GM12878 (cell line): ENCODE measurements at regions not wholly inside any gene's neighbourhood (a gene's known extent, or its start where the extent isn't known, plus 50 kb on each side); places are given as distances from the start of the nearest gene placed in this dataset.

Experiments
- ATAC-seq: fragments of 200-7000 bp; cut with Tn5 transposase; 3 replicates; pipeline ENCODE4 v1.9.1; 2020; ENCODE audit warnings: mild to moderate bottlenecking, moderate library complexity
- BruUV-seq: library from RNA; stranded (reverse); fragments of 400-500 nt; replicated peaks from 2 replicates; lab custom pipeline; 2021; lab: Mats Ljungman, UMichigan
- CTCF ChIA-PET: fragments of 300-600 bp; sonication (Branson Sonifier 250); formaldehyde crosslinking; extraction: SDS; loops from one replicate; lab custom pipeline; 2021; ENCODE audit warnings: inconsistent platforms; lab: Yijun Ruan, JAX
- POLR2A ChIA-PET: fragments of 350-600 bp; formaldehyde crosslinking; extraction: SDS; loops from one replicate; lab custom pipeline; 2021; ENCODE audit warnings: inconsistent platforms; lab: Charles Lee
- RAD21 ChIA-PET: fragments of 300-600 bp; sonication (Branson Sonifier 250); formaldehyde crosslinking; loops from one replicate; lab custom pipeline; 2023; ENCODE audit warnings: antibody characterized with exemption; ENCODE audit not compliant: unreplicated experiment; lab: Charles Lee
- SMC1A ChIA-PET: fragments of 300-600 bp; sonication (Branson Sonifier 250); formaldehyde crosslinking; loops from one replicate; lab custom pipeline; 2023; ENCODE audit not compliant: unreplicated experiment, uncharacterized antibody; lab: Charles Lee
- DNase-seq: peaks from one replicate; pipeline ENCODE4 v3.0.0-alpha.2; 2011; ENCODE audit warnings: low read depth, low spot score
- FAIRE-seq: peaks from 3 replicates; lab custom pipeline; 2011; peaks lifted over from hg19 to GRCh38; lab: Jason Lieb, UNC
- H2AFZ ChIP-seq: 2 replicates; pipeline ENCODE4 v1.6.0; 2011; ENCODE audit warnings: low read depth, low read length, control low read depth; ENCODE audit not compliant: control insufficient read depth
- H3K27ac ChIP-seq: 2 replicates; pipeline ENCODE4 v1.5.1; 2011; ENCODE audit warnings: control low read depth; ENCODE audit not compliant: control insufficient read depth, insufficient read depth
- H3K27me3 ChIP-seq, 2 experiments: replicated peaks in 1 of 2; 2 replicates each; pipeline versions ENCODE4 v1.6.0 to v1.6.1; 2011; ENCODE audit warnings: low read length in 1 of 2; ENCODE audit not compliant: control insufficient read depth in 2 of 2, insufficient read depth in 2 of 2
- H3K36me3 ChIP-seq, 2 experiments: 2 replicates each; pipeline ENCODE4 v1.5.1; 2011; ENCODE audit warnings: low read length in 1 of 2; ENCODE audit not compliant: control insufficient read depth in 2 of 2, insufficient read depth in 2 of 2
- H3K4me1 ChIP-seq: 2 replicates; pipeline ENCODE4 v1.6.1; 2011; ENCODE audit warnings: mild to moderate bottlenecking, low read length, moderate library complexity, mixed read lengths; ENCODE audit not compliant: control insufficient read depth, insufficient read depth
- H3K4me2 ChIP-seq: 2 replicates; pipeline ENCODE4 v1.6.0; 2011; ENCODE audit warnings: control low read depth; ENCODE audit not compliant: control insufficient read depth, insufficient read depth
- H3K4me3 ChIP-seq: fragments of 200-600 bp; sonication (generic); 2 replicates; pipeline ENCODE4 v1.5.1; 2016
- H3K79me2 ChIP-seq: 2 replicates; pipeline ENCODE4 v1.6.0; 2011; ENCODE audit warnings: low read length; ENCODE audit not compliant: control insufficient read depth, insufficient read depth
- H3K9ac ChIP-seq: 2 replicates; pipeline ENCODE4 v1.8.0; 2011; ENCODE audit warnings: low read length, control low read depth, mixed read lengths; ENCODE audit not compliant: control insufficient read depth, insufficient read depth
- H3K9me3 ChIP-seq: replicated peaks from 3 replicates; pipeline ENCODE4 v1.5.1; 2011; ENCODE audit warnings: mild to moderate bottlenecking, low read length; ENCODE audit not compliant: control insufficient read depth, insufficient read depth
- H4K20me1 ChIP-seq: 2 replicates; pipeline ENCODE4 v1.6.0; 2011; ENCODE audit not compliant: control insufficient read depth, insufficient read depth
- MEF2A ChIP-seq: IDR thresholded peaks from 2 replicates; pipeline ENCODE4 v1.6.1; 2011; ENCODE audit warnings: low read depth, mild to moderate bottlenecking, low read length, moderate library complexity; ENCODE audit not compliant: insufficient read depth
- NR2C2 ChIP-seq: IDR thresholded peaks from 2 replicates; pipeline ENCODE4 v1.6.1; 2011; ENCODE audit warnings: borderline replicate concordance, low read depth; ENCODE audit not compliant: control insufficient read depth, insufficient read length
- SPI1 ChIP-seq: IDR thresholded peaks from 2 replicates; pipeline ENCODE4 v1.6.1; 2011; ENCODE audit warnings: low read depth, mild to moderate bottlenecking, low read length, moderate library complexity, borderline replicate concordance; ENCODE audit not compliant: insufficient read depth
- TBL1XR1 ChIP-seq: IDR thresholded peaks from 2 replicates; pipeline ENCODE4 v1.6.1; 2012; ENCODE audit warnings: low read depth, low read length, improper control_type of control experiment
- ZNF274 ChIP-seq: IDR thresholded peaks from one replicate; pipeline ENCODE4 v1.8.0; 2011; ENCODE audit not compliant: insufficient read length, insufficient read depth
- WGBS: methylation state at CpG from one replicate; pipeline ENCODE4 v1.1.6; 2016; ENCODE audit warnings: low lambda C conversion rate; ENCODE audit not compliant: insufficient replicate concordance, insufficient coverage; ENCODE audit errors: missing lambda C conversion rate; 5-methylcytosine and 5-hydroxymethylcytosine counted together
- in situ Hi-C: fragments of 300-500 bp; cut with MboI; formaldehyde crosslinking; loops from 9 replicates; pipeline ENCODE4 v1.14.3; 2018; ENCODE audit warnings: mixed read lengths
- intact Hi-C: fragments of 100-400 bp; cut with micrococcal nuclease; formaldehyde crosslinking; loops from one replicate; pipeline ENCODE4 v1.14.2; 2022; ENCODE audit not compliant: unreplicated experiment

DNA sequence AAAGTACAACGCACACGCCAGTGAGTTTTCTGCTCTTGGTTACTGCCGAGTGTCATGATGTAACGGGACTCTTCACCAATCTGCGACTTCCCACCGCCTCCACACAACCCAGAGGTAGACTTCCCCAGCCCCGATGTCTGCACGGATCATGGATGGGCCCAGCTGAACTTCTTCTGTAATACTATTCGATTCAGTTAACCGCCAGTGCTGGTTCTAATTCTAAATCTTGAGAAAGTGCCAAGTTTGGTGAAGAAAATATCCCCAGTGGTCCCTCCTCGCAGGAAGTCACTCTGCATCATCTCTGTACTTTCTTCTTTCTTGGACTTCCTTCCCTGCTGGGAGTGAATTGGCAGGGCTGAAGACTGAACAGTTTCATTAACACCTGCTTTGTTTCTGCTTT, 77.6 kb upstream of the SLC35F4 start:
- Histone ChIP-seq H3K4me1 (no peaks in the 10 kb centered on the region), H3K36me3 (no peaks in the 10 kb centered on the region), H3K9ac (no peak overlapping the region), H3K27ac (no peak overlapping the region), H3K4me3 (no peak overlapping the region), H3K9me3 (no peaks in the 10 kb centered on the region), H4K20me1 (no peaks in the 10 kb centered on the region), H3K27me3 (no peaks in the 10 kb centered on the region), H2AFZ (no peak overlapping the region), H3K4me2 (no peak overlapping the region), H3K79me2 (no peaks in the 10 kb centered on the region)
- no TSS peak for BruUV-seq
- no peak for ATAC-seq
- ChIA-PET RAD21 (no interaction called here), SMC1A (no interaction called here), CTCF (no interaction called here), POLR2A (no interaction called here)
- intact Hi-C loops (no loop called here), in situ Hi-C loops (no loop called here)
- WGBS, result 31% methylated on average over 11 of the region's 11 CpGs
- no peak for FAIRE-seq
- TF ChIP-seq NR2C2, result no peak
- no peak for DNase-seq

- H3K4me1 ChIP-seq, result no peaks in the 10 kb centered on the region
- ChIA-PET POLR2A (no interaction called here), CTCF (no interaction called here), RAD21 (no interaction called here), SMC1A (no interaction called here)
- FAIRE-seq, result no peak
- no peak for ATAC-seq
- TF ChIP-seq MEF2A (no peak), TBL1XR1 (no peak), SPI1 (no peak), ZNF274 (no peak)
- H3K27me3 ChIP-seq, result no peaks in the 10 kb centered on the region
- WGBS, result 26% methylated on average over 3 of the region's 3 CpGs
- H3K27ac ChIP-seq, result no peak overlapping the region
- H3K9me3 ChIP-seq, result no peaks in the 10 kb centered on the region
- DNase-seq, result no peak
- no peak overlapping the region for H2AFZ ChIP-seq
- intact Hi-C loops (no loop called here), in situ Hi-C loops (no loop called here)
- BruUV-seq, result no TSS peak
- no peaks in the 10 kb centered on the region for H3K36me3 ChIP-seq
- no peaks in the 10 kb centered on the region for H4K20me1 ChIP-seq
- no peak overlapping the region for H3K4me3 ChIP-seq
- H3K9ac ChIP-seq, result no peak overlapping the region
- H3K4me2 ChIP-seq, result no peak overlapping the region
- no peaks in the 10 kb centered on the region for H3K79me2 ChIP-seq
These were observed 77.1 kb upstream of the SLC35F4 start for GRCh38 chr14:57943038-57943437.
